DOHH2 (cell line): ENCODE measurements at regions not wholly inside any gene's neighbourhood (a gene's known extent, or its start where the extent isn't known, plus 50 kb on each side); places are given as distances from the start of the nearest gene placed in this dataset.

ENCODE experiments used
- CTCF ChIP-seq: fragments of 200-600 bp; sonication (generic); IDR thresholded peaks from one replicate; pipeline ENCODE4 v1.5.1; 2014; ENCODE audit warnings: antibody characterized with exemption, mild to moderate bottlenecking, low read depth, low read length; ENCODE audit not compliant: poor library complexity, severe bottlenecking
- EZH2phosphoT487 ChIP-seq: fragments of 200-600 bp; sonication (generic); IDR thresholded peaks from 2 replicates; pipeline ENCODE4 v1.6.1; 2017; ENCODE audit warnings: borderline replicate concordance, mild to moderate bottlenecking, antibody characterized with exemption, low read length, moderate library complexity, mixed read lengths

- TF ChIP-seq CTCF: no peak
- no peak for TF ChIP-seq EZH2phosphoT487
Observed at GRCh38 chr13:34583181-34583580, 358.9 kb upstream of the NBEA start.
